Erythroblast (primary cell): ENCODE measurements at regions not wholly inside any gene's neighbourhood (a gene's known extent, or its start where the extent isn't known, plus 50 kb on each side); places are given as distances from the start of the nearest gene placed in this dataset.

ENCODE experiments used
- GATA1 ChIP-seq: IDR thresholded peaks from 2 replicates; pipeline ENCODE4 v1.6.1; 2011; ENCODE audit warnings: low read depth, mild to moderate bottlenecking, control low read depth, low read length, moderate library complexity
- POLR2A ChIP-seq: IDR thresholded peaks from 2 replicates; pipeline ENCODE4 v1.6.1; 2011; ENCODE audit warnings: mild to moderate bottlenecking, low read length

GRCh38 chr5:101966476-101966875 lies 329.6 kb downstream of the SLCO4C1 start:
- no peak for TF ChIP-seq POLR2A
- TF ChIP-seq GATA1, result no peak
